ENCODE measurements at regions not wholly inside any gene's neighbourhood (a gene's known extent, or its start where the extent isn't known, plus 50 kb on each side); places are given as distances from the start of the nearest gene placed in this dataset.

DNA sequence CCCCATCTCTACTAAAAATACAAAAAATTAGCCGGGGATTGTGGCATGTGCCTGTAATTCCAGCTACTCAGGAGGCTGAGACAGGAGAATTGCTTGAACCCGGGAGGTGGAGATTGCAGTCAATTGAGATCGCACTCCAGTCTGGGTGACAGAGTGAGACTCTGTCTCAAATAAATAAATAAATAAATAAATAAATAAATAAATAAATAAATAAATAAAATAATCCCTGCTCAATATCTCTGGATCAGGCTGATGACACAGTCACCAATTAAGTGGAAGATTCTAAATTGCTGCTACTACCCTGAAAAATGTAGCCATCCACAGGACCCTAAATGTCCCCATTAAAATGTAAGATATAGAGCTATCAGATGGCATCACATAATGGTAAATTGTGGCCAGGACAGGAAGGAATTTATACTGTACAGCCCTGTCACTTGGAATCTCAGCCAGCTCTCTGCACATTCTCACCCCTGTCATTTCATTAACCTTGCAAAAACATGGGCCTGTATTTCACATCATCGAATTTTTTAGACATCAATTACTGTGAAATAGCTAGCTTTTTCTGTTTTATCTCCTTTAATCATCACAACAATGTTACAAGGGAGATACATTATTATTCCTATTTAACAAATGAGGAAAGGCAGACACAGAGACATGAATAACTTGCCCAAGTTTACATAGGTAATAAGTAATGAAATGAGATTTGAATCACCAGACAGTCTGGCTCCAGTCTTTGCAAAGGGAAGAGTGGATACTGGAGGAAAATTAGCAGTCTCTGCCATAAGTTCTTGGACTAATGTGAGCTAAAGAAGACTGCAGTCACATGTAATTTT, 56.7 kb upstream of the NTPCR start:
- no peak for DNase-seq

DNA sequence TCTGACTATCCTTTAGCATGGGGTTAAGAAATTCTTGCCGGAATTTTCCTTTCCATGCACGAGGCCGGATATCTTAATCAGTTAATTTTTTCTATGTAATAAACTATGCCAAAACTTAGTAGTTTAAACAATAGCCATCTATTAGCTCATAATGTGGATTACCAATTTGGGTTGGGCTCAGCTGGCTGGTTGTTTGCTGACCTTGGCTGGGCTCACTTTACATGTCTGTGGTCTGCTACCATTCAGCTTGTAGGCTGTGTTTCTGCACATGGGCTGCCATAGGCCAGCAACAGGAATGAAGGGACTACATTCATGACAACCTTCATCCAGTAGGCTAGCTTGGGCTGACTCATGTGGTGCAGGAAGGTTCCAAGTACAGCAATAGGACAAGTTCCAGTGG, 56.0 kb upstream of the NTPCR start:
- no peak for DNase-seq

DNA sequence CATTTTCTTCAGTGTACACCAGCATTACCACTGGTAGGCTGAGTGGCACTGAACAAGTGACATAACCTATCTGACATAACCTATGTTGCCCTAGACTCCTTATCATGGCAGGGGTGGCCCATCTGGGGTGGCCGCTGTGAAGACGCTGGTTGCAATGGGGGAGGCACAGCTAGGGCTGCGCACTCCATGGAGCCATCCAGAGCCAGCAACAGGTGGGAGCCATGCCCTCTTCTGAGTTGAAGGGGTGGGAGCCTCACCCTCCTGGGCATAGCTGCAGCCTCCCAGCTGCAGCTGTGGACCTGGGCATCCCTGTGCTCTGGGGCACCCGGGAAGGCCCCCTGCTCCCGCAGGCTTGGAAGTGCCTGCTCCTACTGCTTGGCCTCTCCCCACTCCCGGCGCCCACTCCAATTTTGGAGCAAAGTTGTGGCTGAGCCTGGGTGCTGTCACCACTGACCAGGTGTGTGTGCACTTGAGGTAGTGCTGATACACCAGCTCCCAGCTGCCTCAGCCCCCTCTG, 52.4 kb upstream of the NTPCR start:
- DNase-seq: no peak

DNA sequence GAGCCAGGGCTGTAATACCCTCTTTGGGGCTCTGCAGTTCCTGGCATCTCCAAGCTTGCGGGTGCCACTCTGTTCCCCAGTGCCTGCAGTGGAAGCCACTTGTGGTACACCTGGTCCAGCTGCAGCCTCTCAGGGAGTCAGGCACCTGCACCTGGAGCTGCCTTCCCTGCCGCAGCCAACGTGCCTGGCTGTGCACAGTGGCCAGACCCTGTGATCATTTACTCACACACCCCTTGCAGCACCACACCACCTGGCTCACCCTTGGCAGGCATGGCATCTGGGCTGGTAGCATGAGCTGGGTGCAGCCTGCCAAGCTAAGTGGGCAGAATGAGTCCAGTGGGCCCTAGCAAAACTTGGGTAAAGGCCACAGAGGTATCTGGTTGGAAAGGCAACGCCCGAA, 51.1 kb upstream of the NTPCR start:
- no peak for DNase-seq

DNA sequence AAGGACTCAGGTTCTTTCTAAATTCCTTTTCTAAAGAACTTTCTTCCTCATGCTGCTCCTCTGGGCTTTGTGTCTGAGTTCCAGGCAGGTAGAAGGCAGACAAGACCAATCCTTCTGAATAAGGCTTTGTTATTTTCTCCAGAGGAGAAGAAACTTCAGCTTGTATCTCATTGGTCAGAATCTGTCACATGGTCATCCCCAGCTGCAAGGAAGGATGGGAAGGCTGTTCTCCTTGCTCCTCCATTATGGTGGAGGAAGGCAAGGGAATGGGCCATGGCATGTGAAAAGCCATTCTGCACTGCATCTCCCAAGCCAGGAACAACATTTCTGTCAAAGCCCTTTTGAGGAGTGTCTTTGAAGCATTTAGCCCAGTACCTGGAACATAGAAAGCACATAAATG, 50.6 kb upstream of the NTPCR start:
- no peak for DNase-seq

All from T1000 (cell line).